D721Med (cell line): ENCODE measurements at regions not wholly inside any gene's neighbourhood (a gene's known extent, or its start where the extent isn't known, plus 50 kb on each side); places are given as distances from the start of the nearest gene placed in this dataset.

Experiments used
- DNase-seq: peaks from one replicate; pipeline ENCODE4 v3.0.0; 2011; ENCODE audit warnings: low spot score; ENCODE audit not compliant: insufficient read length
- FAIRE-seq: peaks from 2 replicates; lab custom pipeline; 2011; peaks lifted over from hg19 to GRCh38; lab: Jason Lieb, UNC
- TF ChIP-seq, protein P1 (sequence below): IDR thresholded peaks from 2 replicates; pipeline ENCODE4 v1.5.1; 2012; ENCODE audit warnings: mild to moderate bottlenecking, control low read depth; ENCODE audit not compliant: insufficient read depth; ENCODE audit errors: missing control alignments

GRCh38 chr22:22349455-22349836 lies 104.9 kb downstream of the VPREB1 start:
- FAIRE-seq (no peak), DNase-seq (no peak)
- TF ChIP-seq, protein P1, sequence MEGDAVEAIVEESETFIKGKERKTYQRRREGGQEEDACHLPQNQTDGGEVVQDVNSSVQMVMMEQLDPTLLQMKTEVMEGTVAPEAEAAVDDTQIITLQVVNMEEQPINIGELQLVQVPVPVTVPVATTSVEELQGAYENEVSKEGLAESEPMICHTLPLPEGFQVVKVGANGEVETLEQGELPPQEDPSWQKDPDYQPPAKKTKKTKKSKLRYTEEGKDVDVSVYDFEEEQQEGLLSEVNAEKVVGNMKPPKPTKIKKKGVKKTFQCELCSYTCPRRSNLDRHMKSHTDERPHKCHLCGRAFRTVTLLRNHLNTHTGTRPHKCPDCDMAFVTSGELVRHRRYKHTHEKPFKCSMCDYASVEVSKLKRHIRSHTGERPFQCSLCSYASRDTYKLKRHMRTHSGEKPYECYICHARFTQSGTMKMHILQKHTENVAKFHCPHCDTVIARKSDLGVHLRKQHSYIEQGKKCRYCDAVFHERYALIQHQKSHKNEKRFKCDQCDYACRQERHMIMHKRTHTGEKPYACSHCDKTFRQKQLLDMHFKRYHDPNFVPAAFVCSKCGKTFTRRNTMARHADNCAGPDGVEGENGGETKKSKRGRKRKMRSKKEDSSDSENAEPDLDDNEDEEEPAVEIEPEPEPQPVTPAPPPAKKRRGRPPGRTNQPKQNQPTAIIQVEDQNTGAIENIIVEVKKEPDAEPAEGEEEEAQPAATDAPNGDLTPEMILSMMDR: no peak

- FAIRE-seq: no peak
- TF ChIP-seq, protein P1: no peak
- no peak for DNase-seq
Observed at GRCh38 chr22:22351366-22351765, 106.8 kb downstream of the VPREB1 start.

GRCh38 chr22:22352371-22352999 lies 107.9 kb downstream of the VPREB1 start:
- DNase-seq (no peak), FAIRE-seq (no peak)
- TF ChIP-seq, protein P1: no peak

DNA sequence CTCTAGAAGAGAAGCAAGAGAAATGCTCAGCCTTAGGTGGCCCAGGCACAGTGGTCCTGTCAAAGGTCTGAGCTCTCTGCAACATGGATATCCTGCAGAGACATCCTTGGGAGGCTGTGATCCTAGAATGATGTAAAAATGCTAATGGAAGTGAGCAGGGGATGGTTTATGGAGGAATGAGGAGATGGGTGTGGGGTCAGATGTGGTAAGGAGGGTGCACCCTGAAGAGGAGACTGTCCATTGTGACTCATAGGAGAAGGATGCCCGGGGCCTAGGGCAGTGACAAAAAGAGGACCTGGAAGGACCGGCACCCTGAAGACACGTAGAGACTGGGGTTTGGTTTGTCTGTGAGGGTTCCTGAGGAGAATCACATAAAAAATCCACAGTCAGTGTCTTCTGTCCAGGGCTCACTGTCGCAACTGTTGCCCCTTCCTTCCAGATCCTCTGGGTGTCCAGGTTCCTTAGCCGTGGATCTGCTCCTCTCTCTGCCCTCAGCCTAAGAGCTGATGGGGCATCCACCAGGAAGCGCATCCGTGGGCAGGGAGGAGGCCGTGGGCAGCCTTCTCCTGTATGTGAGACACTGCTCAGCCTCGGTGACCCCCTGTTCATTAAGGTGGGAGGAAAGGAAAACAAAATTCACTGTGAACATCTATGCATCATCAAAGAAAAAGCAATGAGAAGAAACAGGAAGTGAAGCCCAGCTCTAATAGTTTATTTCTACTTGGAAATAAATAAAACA lies 110.7 kb downstream of the VPREB1 start:
- TF ChIP-seq, protein P1: no peak
- FAIRE-seq (no peak), DNase-seq (no peak)

- TF ChIP-seq, protein P1: peak; percentile 63
- FAIRE-seq (no peak), DNase-seq (peak; percentile 72)
Observed at GRCh38 chr22:22357024-22357883, 112.7 kb downstream of the VPREB1 start.

DNA sequence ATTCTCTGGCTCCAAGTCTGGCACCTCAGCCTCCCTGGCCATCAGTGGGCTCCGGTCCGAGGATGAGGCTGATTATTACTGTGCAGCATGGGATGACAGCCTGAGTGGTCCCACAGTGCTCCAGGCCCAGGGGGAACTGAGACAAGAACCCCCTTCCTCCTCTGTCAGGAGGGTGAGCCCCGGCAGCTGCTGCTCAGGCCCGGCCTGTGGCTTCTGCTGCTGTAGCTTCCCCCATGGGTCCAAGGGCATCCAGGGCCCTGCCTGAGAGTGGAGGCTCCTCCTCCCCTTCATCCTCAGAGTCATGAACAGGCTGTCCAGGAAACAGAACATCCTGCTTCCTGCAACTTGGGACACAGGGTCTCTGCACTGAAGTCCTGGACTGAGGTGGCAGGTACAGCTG lies 113.6 kb downstream of the VPREB1 start:
- TF ChIP-seq, protein P1: no peak
- FAIRE-seq (no peak), DNase-seq (no peak)

- FAIRE-seq: no peak
- TF ChIP-seq, protein P1: no peak
- no peak for DNase-seq
Observed at GRCh38 chr22:22358686-22359085, 114.1 kb downstream of the VPREB1 start.
